ENCODE measurements at regions not wholly inside any gene's neighbourhood (a gene's known extent, or its start where the extent isn't known, plus 50 kb on each side); places are given as distances from the start of the nearest gene placed in this dataset.

DNA sequence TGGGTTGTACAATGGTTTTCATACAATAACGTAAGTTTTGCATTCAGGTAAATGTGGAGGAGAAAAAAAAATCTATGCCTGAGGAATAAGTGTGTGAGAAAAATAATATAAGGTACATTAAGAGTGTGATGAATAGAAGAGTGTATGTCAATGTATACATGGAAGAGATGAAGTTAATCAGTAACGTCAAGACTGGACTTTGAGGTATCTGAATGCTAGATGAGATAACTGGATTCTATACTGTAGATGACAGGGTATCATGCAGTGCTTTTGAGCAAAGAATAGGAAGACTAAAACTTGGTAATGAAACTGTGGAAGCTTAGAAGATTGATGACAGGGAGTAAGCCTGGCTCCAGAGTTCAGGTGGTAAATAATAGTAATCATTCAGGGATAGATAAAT is 666.7 kb upstream of the SGO1 start:
- H2BK120ac ChIP-seq (ENCODE audit: low read depth, low read length) = no peak overlapping the region
- no peaks in the 10 kb centered on the region for H3K79me1 ChIP-seq (ENCODE audit: low read depth in 1 of 2, low read length in 2 of 2)
- TF ChIP-seq POLR2A (IDR thresholded peaks at IDR 0.05; ENCODE audit: low read depth, low read length) = no peak
- H3K4me2 ChIP-seq (ENCODE audit: low read depth, low read length) = no peak overlapping the region
- no peaks in the 10 kb centered on the region for H4K20me1 ChIP-seq (ENCODE audit: insufficient read depth, low read length)
- no peaks in the 10 kb centered on the region for H3K27me3 ChIP-seq (ENCODE audit: control insufficient read depth, insufficient read depth, low read length)
- intact Hi-C loops (cut with micrococcal nuclease) (no loop called here), in situ Hi-C loops (cut with MboI; ENCODE audit: low sequenced_read_pairs) (no loop called here), dilution Hi-C loops (cut with HindIII; ENCODE audit: low sequenced_read_pairs, unreplicated experiment) (no loop called here)
- DNase-seq (no peak), ATAC-seq (ENCODE audit: low read depth) (no peak)
- H2BK15ac ChIP-seq (ENCODE audit: low read depth, low read length) = no peak overlapping the region
- no peak overlapping the region for H3K23ac ChIP-seq (ENCODE audit: low read depth, low read length)
- no peaks in the 10 kb centered on the region for H3K36me3 ChIP-seq (ENCODE audit: control insufficient read depth, insufficient read depth, low read length)
- H3K18ac ChIP-seq (ENCODE audit: low read depth, low read length) = no peak overlapping the region
- H3K27ac ChIP-seq (ENCODE audit: insufficient read depth, low read length) = no peak overlapping the region
- no peak overlapping the region for H4K5ac ChIP-seq (ENCODE audit: low read depth, low read length)
- H3K9ac ChIP-seq (ENCODE audit: low read depth, low read length) = no peak overlapping the region
- H2BK20ac ChIP-seq (ENCODE audit: low read depth, low read length) = no peak overlapping the region
- no TSS peak for BruUV-seq (replicated peaks)
- no peak overlapping the region for H2AFZ ChIP-seq (replicated peaks; ENCODE audit: low read length, poor library complexity)
- H4K8ac ChIP-seq (ENCODE audit: low read depth in 2 of 2, low read length in 2 of 2) = no peak overlapping the region
- no peak overlapping the region for H2AK5ac ChIP-seq (ENCODE audit: low read depth, low read length)
- no peak overlapping the region for H2BK5ac ChIP-seq (ENCODE audit: low read depth, low read length, poor library complexity, severe bottlenecking)
- H3K56ac ChIP-seq (ENCODE audit: extremely low read depth, insufficient read depth, low read length) = no peak overlapping the region
- no peaks in the 10 kb centered on the region for H3K4me1 ChIP-seq (ENCODE audit: control insufficient read depth, insufficient read depth, low read length)
- peaks cover 7% of the 10 kb centered on the region for H3K9me3 ChIP-seq (ENCODE audit: control insufficient read depth, insufficient read depth, low read length)
- no peak overlapping the region for H3K4me3 ChIP-seq (ENCODE audit: insufficient read depth, low read depth, low read length)
- no peak overlapping the region for H2AK9ac ChIP-seq (replicated peaks; ENCODE audit: low read depth, low read length, poor library complexity)
- WGBS, 2 experiments (ENCODE audit: extremely low coverage in 2 of 2, insufficient read length in 1 of 2) = 58% methylated on average over 2 of the region's 2 CpGs; no CpG with 5 or more reads in 1 of the 2 experiments
- POLR2A ChIA-PET (ENCODE audit: unreplicated experiment) = no interaction called here
- H3K14ac ChIP-seq (replicated peaks; ENCODE audit: low read depth, low read length) = no peak overlapping the region
- H3K4ac ChIP-seq (ENCODE audit: low read depth, low read length) = no peak overlapping the region
- no peak overlapping the region for H4K91ac ChIP-seq (ENCODE audit: insufficient read depth, low read depth, low read length)
- H3K9me1 ChIP-seq (ENCODE audit: insufficient read depth, low read length) = no peaks in the 10 kb centered on the region
- CTCF ChIA-PET = no interaction called here
